GM21360 (cell line): ENCODE measurements at regions not wholly inside any gene's neighbourhood (a gene's known extent, or its start where the extent isn't known, plus 50 kb on each side); places are given as distances from the start of the nearest gene placed in this dataset.
"Not testable (repeated sequence)": the region's sequence is repeated elsewhere in the genome, so short reads cannot be mapped to it uniquely, and the experiment has no call there.

Source experiments
- ATAC-seq: cut with Tn5 transposase; IDR thresholded peaks from one replicate; pipeline ENCODE4 v1.9.1; 2021; ENCODE audit warnings: mild to moderate bottlenecking, moderate library complexity; ENCODE audit not compliant: unreplicated experiment

DNA sequence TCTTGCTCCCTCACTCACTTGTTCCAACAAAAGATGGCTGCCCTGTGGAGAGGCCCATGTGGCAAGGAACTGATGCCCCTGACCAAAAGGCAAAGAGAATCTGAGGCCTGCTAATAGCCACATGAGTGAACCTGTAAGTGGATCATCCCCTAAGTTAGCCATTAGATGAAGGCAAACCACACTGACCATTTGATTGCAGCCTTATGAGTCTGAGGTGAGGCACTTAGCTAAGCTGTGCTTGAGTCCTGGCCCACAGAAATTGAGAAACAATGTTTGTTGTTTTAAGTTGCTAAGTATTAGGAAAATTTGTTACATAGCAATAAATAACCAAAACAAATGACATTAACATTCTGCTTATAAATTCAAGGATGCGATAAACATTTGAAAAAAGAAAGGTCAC is 100.1 kb upstream of the BET1 start:
- ATAC-seq = no peak

DNA sequence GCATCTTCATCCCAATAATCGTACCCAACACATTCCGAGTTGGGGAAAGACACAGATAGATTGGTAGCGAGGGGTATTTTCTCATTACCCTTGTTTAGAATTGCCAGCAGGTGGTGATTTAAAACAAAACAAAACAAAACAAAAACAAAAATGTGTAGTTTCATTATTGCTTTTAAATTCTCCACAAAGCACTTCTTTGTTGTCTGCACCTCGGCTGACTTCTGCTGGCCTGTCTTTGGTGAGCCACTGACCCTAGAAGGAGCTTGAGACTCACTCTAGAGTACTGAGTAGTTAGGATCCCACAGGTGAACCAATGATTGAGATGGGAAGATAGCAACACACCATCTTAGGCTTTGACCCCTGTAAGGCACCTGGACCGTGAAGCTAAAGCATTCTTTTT is 105.4 kb upstream of the BET1 start:
- ATAC-seq = no peak

DNA sequence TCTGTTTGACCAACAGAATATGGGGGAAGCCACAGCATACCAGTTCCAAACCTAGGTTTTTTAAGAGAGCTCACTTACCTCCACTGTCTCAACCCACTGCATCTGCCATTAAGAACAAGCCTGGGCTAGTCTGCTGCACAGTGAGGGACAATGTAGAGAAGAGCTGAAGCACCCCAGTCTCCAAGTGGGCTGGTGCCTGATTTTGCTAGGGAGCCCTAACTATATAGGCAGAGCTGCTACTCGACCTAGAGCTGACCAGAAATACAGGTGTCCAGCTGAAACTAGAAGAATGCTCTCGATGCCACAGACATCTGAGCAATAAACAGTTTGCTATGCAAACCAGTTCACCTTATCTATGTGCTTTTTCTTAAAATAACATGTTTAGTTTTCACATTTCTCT is 106.9 kb upstream of the BET1 start:
- no peak for ATAC-seq

DNA sequence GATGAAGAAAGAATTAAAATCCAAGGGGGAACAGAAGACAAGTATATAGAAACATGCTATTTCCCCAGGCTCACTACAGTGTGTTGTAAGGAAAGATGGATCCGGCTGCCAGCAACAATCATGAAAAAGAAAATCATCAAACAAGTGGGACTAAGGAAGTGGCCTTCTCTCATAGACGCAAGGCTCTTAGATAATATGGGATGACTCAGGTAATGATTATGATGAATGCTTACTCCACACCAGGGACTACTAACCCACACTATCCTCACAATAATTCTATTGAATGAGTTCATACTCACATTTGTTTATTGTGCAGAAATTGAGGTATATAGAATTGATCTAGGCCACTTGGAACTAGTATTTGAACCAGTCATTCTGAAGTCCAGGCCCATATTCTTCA is 111.2 kb upstream of the BET1 start:
- ATAC-seq = no peak

GRCh38 chr7:94123136-94123535 is 119.0 kb upstream of the BET1 start:
- ATAC-seq = no peak

DNA sequence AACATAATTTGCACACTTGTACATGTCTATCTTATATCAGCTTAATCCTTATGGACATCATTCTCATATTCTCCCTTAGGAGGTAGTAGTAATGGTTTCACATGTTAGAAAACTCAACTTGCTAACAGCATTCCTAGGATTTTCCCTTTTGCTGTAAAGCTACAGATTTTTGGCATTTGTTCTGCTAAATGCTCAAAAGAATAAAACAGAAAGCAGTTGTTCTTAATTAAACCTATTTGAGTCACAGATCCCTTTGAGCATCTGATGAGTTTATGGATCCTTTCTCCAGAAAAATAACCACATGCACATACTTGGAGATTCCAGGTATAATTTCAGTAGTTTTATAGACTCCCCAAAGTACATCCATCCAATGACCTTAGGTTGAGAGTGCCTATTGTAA is 122.9 kb upstream of the BET1 start:
- ATAC-seq = no peak

- ATAC-seq = no peak
Observed at GRCh38 chr7:94128072-94128471, 123.9 kb upstream of the BET1 start.

DNA sequence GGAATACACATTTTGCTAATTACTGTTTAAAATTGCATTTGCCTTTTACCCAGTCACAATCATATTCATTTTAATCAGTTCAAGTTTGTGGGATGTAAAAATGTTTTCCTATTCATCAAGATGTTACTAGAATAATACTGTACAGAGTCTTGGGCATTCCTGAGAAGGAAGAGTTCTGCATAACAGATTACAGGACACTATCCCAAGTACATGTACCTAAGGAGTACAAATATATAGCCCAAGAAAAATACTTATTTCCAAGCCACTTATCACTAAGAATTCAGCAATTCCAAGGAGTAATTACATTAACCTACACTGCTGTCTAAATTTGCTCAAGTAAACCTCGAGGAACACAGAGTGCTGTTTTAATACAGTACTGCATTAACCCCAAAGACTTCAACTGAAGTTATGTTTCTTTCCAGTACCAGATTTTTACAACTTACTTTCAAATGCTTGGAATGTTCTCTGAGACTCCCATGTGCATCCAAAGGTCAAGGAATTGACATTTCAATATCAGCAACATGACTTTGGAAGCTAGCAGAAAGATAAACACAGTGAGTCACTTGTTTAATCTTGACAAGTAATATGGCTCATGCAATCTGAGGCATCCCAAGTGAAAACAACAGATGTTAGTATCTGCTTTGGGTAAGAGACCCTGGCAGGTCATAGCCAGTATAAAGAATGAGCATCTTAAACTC is 125.4 kb upstream of the BET1 start:
- no peak for ATAC-seq

DNA sequence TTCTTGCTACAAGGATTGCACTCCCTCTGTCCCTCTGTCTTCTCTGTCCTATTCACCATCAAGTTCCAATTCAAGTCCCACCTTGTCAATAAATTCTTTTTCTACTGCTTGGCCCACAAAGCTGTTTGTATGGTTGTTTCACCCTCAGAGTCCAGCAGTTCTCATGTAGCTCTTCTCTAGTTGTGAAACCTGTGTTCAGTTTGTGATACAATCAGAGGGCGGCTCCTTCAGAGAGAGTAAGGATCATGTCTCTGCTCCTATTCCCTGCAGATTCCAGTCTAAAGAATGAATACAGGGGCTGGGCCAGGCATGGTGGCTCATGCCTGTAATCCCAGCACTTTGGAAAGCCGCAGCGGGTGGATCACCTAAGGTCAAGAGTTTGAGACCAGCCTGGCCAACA is 126.6 kb upstream of the BET1 start:
- no peak for ATAC-seq

DNA sequence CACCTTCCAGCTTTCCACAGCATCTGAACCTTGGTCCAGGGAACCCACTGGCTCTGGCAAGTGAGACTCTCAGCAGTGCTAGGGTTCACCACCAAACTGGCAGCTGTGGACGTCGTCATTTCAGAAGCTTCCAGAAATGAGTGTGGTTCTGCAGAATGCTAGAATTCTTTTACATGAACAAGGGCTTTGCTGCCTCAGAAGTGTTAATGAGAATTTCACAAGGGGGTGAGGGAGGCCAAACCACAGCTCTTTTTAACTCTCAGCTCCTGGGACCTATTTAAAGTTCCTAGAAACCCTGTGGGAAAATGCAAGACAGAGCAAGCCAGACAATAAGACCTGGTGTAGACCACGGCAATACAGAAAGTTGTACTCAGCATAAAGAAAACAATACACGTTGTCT is 129.3 kb upstream of the BET1 start:
- peak; percentile 74 for ATAC-seq

DNA sequence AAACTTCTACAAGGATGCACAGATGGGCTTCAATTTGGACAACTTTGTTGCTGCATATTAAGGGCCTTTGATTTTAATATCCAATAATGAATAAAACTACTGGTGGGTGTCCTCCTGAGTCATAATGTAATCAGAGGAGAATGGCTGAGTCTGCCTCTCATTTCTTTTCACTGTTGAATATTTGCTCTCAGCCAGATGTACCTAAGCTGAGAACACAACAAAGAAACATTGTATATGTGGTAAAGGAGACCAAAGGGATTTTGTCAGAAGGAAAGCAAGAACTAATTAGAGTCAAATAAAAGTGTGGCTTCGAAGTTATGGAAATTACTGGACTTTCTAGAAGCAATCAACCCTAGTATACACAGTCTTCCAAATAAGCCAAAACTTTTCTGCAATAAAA is 131.0 kb upstream of the BET1 start:
- ATAC-seq = no peak

- no peak for ATAC-seq
Observed at GRCh38 chr7:94142281-94142680, 138.1 kb upstream of the BET1 start.

DNA sequence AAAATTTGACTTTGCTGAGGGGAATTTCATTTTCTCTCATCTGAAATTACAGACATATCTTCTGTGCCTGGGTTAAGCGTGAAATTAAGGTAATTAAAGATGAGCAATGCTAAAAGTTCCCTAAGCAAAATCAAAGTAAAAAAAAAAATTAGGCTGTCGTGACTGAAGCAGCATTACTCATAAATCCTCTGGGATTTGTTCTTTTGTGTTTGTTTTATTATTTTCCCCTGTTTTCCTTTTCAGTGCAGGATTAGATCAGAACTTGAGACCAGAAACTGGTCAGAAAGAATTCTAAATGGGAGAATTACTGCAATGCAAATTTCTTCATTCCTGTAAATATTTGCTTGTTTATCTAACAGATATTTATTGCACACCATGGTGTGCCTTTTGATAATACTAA is 141.4 kb upstream of the BET1 start:
- no peak for ATAC-seq

DNA sequence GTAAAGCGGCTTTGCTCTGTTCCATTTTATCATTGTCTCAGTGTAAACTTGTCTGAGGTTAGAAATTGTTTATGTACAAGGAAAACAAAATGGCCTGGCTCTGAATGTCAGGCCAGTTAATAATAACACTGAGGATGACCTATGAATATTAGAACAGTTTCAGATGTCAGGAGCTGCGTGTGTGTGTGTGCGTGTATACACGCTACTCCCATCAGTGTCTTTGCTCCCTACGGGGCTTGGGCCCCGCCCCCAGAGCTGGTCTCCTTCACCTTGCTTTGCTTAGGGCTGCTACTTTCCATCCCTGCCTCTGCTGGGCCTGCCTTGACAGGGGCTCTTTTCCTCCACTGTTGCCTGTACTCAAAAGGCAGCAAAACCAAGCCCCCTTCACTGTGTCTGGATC is 142.3 kb upstream of the BET1 start:
- no peak for ATAC-seq

DNA sequence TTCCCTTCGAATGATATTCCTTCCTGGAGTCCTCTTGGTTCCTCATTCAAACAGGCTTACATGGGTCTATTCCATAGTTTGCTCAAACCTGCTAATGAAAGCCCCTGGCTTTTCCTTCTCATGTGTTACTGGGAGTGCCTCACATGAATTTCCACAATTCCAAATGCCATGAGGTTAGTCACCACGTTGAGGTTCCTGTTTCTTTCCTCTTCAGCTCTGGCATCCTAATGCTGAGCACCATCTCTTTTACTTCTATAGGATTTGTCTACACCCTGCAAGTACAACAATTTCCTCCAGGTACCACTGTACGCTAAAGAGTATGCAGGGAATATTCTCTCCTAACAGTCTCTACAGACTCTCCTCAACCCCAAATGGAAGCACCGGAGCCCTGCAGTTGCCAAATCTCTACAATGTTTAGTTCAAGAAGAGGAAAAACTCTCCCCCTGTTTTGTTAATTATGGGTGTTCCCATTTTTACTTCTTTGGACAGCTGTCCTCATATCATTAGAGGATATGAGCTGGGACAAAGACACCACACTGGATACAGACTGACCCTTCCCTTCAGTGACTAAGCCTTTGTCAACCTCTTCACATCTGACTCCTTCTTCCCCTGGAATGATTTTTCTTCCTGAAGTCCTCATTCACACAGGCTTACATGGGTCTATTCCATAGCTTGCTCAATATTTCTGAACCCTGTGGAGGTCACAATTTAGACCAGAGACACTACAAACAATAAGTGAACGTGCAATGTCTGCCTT is 145.8 kb upstream of the BET1 start:
- ATAC-seq = no peak

DNA sequence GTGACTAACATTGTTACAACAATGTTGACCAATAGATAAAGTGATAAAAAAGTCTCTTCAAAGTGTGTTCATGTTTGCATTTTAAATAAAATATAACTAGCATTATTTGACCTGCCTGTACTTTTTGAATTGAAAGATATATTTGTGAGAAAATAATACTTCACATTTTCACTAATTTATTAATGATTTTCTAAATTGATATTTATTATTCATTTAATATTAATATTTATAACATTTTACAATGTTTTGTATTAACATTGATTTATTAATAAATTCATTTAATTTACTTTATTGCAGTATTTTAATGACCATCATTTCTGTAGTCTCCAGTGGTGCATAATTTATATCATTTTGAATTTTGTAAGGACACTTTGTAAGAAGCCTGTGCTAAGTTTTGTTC is 150.0 kb upstream of the BET1 start:
- no peak for ATAC-seq

GRCh38 chr7:94154858-94155257 is 150.7 kb upstream of the BET1 start:
- ATAC-seq = no peak

- ATAC-seq = not testable (repeated sequence)
Observed at GRCh38 chr7:94157659-94158306, 153.6 kb upstream of the BET1 start.

DNA sequence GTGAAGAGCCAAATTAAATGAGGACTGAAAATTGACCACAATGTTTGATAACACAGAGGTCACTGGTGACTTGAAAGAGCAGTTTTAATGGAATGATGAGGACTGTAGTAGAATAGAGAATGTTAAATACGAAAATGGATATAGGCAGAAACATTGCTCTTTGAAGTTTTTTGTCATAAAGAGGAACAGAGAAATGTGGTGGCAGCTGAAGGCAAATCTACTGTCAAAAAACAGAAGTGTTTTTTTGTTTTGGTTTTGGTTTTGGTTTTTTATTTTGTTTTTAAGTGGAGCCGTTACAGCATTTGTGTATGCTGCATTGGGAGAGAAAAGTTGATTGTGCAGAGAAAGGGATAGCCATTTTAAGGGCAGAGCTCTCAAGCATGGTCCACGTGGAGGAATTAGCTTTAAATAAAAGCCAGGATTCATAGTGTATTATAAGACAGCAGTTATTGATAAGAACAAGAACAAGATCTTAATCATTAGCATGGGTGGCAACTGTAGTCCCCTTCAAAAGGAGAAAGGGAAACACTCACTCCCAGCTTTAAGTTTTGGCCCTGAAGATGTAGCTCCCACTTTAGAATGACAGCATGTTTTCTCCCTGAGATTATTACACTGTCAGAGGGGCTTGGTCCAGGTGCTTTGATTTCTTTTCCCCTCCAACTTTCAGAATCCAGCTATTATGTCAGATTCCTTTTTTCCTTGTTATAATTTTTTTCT is 156.7 kb upstream of the BET1 start:
- peak; percentile 100 for ATAC-seq

DNA sequence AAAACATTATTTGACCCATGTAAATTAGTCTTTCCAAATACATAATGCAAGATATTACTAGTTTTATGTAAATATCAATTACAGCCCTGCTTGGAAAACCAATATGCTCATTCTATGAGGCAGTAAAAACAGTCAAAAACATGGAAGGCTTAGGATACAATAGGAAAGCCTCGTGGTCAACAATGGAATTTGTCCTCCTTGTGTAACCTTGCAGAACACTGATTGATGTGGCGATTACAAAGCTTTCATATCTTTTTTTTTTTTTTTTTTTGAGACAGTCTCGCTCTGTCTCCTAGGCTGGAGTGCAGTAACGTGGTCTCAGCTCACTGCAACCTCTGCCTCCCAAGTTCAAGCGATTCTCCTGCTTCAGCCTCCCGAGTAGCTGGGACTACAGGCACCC is 157.3 kb upstream of the BET1 start:
- no peak for ATAC-seq

DNA sequence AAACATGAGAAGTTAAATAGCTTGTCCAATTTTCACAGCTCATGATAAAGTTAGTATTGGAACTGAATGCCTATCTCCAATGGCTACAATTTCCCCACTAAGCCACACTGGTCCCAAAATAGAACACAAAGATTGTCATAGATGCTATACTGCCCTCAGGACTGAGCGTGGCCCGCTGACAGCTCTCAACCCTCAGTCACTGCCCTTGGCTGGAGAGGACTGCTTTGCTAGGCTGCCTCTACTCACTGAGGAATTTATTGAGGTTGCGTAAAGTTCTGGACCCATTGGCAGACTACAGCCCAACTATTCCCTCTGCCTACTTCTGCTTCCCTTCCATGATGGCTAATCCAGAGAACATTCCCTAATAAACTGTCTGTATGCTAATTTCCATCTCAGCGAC is 165.5 kb upstream of the BET1 start:
- no peak for ATAC-seq

DNA sequence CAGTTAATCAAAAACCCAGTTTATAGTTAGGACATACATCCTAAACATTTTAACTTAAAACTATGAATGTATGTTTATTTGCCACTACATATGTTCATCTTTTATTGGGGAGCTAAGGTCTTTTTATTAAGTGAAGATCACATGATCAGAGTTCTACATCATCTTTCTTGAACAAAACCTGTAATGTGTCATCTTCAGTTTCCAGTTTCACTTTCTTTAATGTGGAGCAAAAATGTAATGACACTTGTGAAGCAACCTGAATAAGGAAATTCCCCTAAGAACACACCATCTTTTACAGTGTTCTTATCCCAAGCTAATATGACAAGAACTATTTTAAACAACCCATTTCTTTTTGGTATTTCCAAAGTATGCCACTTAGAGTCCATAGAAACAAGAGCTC is 166.7 kb upstream of the BET1 start:
- ATAC-seq = peak; percentile 94
